HG03521 (cell line): ENCODE measurements at regions not wholly inside any gene's neighbourhood (a gene's known extent, or its start where the extent isn't known, plus 50 kb on each side); places are given as distances from the start of the nearest gene placed in this dataset.
"Not testable (repeated sequence)": the region's sequence is repeated elsewhere in the genome, so short reads cannot be mapped to it uniquely, and the experiment has no call there.

Experiments used
- ATAC-seq: cut with Tn5 transposase; IDR thresholded peaks from one replicate; pipeline ENCODE4 v1.9.1; 2021; ENCODE audit warnings: mild to moderate bottlenecking, moderate library complexity; ENCODE audit not compliant: unreplicated experiment

GRCh38 chr7:84941936-84942335 is 244.9 kb downstream of the SEMA3D start:
- no peak for ATAC-seq

DNA sequence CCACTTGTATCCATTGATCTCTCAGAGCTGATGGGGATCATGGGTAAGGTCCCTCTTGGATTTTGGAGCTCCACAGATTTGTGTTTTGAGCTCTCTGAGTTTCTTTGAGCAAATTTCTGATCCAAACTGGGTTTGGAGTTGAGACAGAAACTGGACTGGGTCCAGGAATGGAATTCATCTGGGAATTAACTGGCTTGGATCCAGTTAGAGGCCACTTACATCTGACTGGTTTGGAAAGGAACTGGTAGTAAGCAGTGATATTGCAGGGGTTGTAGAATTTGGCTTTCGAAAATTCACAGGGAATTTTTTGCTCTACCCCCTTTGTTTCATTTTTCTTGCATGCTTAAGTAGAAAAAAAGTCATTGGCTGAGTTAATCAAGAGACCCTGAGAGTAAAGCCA is 245.6 kb downstream of the SEMA3D start:
- ATAC-seq = no peak

DNA sequence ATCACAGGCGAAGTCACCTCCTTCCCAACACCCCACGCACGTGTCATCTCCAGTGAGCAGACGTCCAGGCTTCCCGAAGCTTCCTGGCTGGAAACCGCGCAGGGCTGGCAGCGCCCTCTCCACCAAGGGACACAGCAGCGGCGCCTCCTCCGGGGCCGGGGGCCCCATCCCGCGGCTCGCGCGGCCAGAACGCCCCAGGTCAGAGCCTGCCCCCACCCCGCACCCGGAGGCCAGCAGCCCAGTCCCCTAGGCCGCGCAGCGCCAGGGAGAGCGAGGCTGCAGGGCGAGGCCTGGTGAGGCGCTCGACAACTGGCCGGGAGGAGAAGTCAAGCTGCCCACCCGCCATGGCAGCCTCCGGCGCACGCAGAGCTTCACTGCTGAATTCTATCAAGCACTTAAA is 247.0 kb downstream of the SEMA3D start:
- ATAC-seq = no peak

- no peak for ATAC-seq
These were observed 247.4 kb downstream of the SEMA3D start for GRCh38 chr7:84939442-84939841.

DNA sequence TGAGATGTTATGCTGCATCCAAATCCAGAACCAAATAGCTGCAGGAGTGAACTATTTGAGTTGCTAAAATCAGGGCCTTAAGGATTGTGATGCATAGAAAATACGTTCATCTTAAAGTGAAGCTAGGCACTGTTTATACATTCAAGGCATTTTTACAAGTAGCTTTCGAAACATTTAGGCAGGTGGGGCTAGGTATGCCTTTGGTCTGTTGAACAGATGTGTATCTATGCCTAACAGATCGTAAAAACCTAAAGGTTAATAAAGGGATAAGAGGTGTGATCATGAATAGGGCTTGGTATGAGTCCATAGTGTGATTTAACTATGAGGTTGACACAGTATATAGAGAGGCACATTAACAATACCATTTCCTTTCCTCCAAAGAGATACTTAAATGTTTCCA is 262.5 kb downstream of the SEMA3D start:
- ATAC-seq = no peak

DNA sequence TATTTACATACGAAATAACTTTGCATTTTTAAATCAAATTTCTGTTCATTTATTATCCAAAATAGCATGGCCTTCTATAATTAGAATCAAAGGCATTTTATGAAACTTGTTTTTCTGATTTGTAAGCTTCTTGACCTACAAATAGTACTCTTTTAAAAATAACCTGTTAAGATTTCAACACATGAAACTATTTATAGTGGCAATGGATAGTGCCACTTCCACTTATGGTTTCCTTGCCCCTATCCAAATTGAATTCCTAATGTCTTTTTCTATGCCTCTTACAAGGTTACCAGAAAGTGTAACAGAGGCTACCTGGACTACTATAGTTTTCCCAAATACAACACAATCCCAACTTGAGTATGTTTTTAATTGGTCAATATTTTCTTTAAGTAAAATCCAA is 263.5 kb downstream of the SEMA3D start:
- ATAC-seq = no peak

- no peak for ATAC-seq
These were observed 265.7 kb downstream of the SEMA3D start for GRCh38 chr7:84921154-84921553.

DNA sequence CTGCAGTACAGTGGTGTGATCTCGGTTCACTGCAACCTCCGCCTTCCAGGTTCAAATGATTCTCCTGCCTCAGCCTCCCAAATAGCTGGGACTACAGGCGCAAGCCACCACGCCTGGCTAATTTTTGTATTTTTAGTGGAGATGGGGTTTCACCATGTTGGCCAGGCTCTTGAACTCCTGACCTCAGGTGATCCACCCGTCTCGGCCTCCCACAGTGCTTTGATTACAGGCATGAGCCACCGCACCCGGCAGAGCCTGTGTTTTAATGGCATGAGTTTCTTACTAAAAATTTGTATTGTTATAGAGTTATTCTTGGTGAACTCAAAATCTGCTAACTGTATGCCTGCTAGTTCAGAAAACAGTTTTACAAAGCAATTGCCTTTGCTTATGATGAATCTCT is 269.9 kb downstream of the SEMA3D start:
- ATAC-seq = not testable (repeated sequence)

DNA sequence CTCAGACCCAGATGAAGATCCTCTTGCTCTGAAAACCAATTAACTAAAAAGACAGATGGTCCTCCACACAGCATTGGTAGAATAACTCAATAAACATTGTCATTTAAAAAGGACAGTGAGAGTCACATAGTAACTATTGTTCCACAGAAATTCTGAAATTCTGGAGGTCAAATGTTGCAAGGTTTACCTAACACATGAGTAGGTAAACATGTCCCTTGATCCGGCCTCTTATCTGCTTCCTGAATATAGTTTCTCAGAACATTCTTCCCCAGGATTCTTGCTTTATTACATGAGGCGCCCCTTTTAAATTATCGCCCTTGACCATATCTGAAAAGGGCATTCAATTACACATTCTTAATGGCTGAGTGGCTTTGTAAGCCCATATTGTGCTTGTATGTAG is 270.7 kb downstream of the SEMA3D start:
- no peak for ATAC-seq

- no peak for ATAC-seq
These were observed 272.3 kb downstream of the SEMA3D start for GRCh38 chr7:84914598-84914997.

GRCh38 chr7:84913731-84914130 is 273.1 kb downstream of the SEMA3D start:
- ATAC-seq = no peak

GRCh38 chr7:84912993-84913635 is 273.7 kb downstream of the SEMA3D start:
- ATAC-seq = no peak

GRCh38 chr7:84912537-84912936 is 274.3 kb downstream of the SEMA3D start:
- no peak for ATAC-seq

- ATAC-seq = no peak
These were observed 274.8 kb downstream of the SEMA3D start for GRCh38 chr7:84912018-84912417.

GRCh38 chr7:84911077-84911476 is 275.8 kb downstream of the SEMA3D start:
- ATAC-seq = no peak

GRCh38 chr7:84910322-84910721 is 276.5 kb downstream of the SEMA3D start:
- ATAC-seq = not testable (repeated sequence)

DNA sequence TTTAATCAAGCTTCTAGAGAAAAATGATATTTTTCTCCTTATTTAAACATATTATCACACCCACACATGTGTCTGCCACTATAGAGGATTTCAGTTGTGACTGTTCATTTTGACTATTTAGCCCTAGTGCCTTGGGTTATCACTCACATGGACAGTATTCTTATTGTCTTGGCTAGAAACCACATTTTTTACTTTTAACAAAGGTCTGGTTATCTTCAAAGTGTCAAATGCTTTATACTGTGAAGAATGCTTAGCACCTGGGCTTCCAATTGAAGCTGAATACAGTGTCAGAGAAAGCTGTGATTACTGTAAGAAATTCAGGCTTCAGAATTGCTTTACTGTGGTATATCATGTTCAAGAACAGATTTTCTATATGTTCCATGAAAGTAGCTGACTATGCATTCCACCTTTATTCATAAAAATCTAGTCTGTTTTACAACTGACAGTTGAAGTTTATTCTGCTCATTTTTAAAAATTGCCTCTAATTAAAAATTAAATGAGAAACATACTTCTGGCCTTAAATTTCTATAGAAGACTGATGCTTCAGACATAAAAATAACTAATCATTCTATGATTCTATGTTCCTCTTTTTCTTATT is 278.6 kb downstream of the SEMA3D start:
- no peak for ATAC-seq

- ATAC-seq = no peak
These were observed 280.0 kb downstream of the SEMA3D start for GRCh38 chr7:84906889-84907288.

GRCh38 chr7:84904561-84904960 is 282.3 kb downstream of the SEMA3D start:
- no peak for ATAC-seq

GRCh38 chr7:84901366-84901765 is 285.5 kb downstream of the SEMA3D start:
- no peak for ATAC-seq

DNA sequence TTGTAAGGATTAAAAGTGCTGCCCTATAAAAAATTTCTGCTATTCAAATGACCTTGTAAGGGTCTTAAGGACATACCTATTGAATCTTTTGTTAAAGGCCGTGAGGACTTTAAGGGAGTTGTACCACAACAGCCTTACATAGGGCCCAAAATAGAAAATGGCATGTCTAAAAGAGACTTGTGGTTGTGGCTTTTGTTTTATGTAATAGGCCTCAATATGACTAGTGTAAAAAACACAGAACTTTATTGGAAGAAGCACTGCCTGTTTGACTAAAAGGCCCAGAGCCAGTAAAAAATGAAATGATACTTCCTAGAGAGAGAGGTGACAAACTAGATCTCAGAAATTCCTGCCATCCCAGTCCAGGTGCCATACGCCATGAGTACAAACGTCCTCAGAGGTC is 286.6 kb downstream of the SEMA3D start:
- no peak for ATAC-seq

DNA sequence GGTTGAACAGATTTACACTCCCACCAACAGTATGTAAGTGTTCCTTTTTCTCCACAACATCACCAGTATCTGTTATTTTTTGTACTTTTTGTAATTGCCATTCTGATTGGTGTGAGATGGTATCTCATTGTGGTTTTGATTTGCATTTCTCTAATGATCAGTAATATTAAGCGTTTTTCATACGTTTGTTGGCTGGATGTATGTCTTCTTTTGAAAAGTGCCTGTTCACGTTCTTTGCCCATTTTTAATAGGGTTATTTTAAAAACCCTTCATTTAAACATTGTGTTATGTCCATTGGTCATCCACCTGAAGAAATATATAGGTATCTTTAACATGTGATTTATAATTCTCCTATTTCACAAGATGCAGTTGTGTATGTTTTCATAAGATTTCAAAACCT is 291.3 kb downstream of the SEMA3D start:
- no peak for ATAC-seq

GRCh38 chr7:84883570-84883969 is 303.3 kb downstream of the SEMA3D start:
- not testable (repeated sequence) for ATAC-seq
